CD8-positive, alpha-beta memory T cell (primary cell): ENCODE measurements at regions not wholly inside any gene's neighbourhood (a gene's known extent, or its start where the extent isn't known, plus 50 kb on each side); places are given as distances from the start of the nearest gene placed in this dataset.

Source experiments
- CTCF ChIA-PET: fragments of 350-600 bp; sonication (Branson Sonifier 250); formaldehyde crosslinking; loops from one replicate; lab custom pipeline; 2021; ENCODE audit warnings: antibody characterized with exemption; lab: Charles Lee
- POLR2A ChIA-PET: fragments of 350-600 bp; sonication (Branson Sonifier 250); formaldehyde crosslinking; loops from one replicate; lab custom pipeline; 2021; ENCODE audit warnings: antibody characterized with exemption; lab: Charles Lee
- DNase-seq, 5 donors: peaks; one replicate each; pipeline versions ENCODE4 v3.0.0 to v3.0.0-alpha.2; 2020 to 2022; ENCODE audit warnings: mixed read lengths in 1 of 5
- H3K27ac ChIP-seq: one replicate; pipeline ENCODE4 v1.7.0; 2013; ENCODE audit warnings: low read depth, mild to moderate bottlenecking, low read length, moderate library complexity
- H3K27me3 ChIP-seq: 2 replicates; pipeline ENCODE4 v1.7.0; 2013; ENCODE audit warnings: low read length, mild to moderate bottlenecking; ENCODE audit not compliant: insufficient read depth, poor library complexity, severe bottlenecking
- H3K36me3 ChIP-seq: 2 replicates; pipeline ENCODE4 v1.7.0; 2013; ENCODE audit warnings: mild to moderate bottlenecking, low read length, moderate library complexity; ENCODE audit not compliant: insufficient read depth
- H3K4me1 ChIP-seq: 2 replicates; pipeline ENCODE4 v1.7.0; 2013; ENCODE audit warnings: mild to moderate bottlenecking, low read length, moderate library complexity; ENCODE audit not compliant: insufficient read depth
- H3K4me3 ChIP-seq: 2 replicates; pipeline ENCODE4 v1.7.0; 2013; ENCODE audit warnings: mild to moderate bottlenecking, low read length
- H3K9me3 ChIP-seq: 2 replicates; pipeline ENCODE4 v1.7.0; 2013; ENCODE audit warnings: mild to moderate bottlenecking, low read length
- H3K27ac Mint-ChIP-seq, 8 donors: one replicate each; pipeline ENCODE4 v1.8.0; 2020 to 2021; ENCODE audit warnings: mixed read lengths in 8 of 8, mild to moderate bottlenecking in 6 of 8, inconsistent platforms in 3 of 8, moderate library complexity in 3 of 8
- H3K27me3 Mint-ChIP-seq, 2 donors: one replicate each; pipeline ENCODE4 v1.8.0; 2020 to 2021; ENCODE audit warnings: mixed read lengths in 2 of 2, mild to moderate bottlenecking in 1 of 2, moderate library complexity in 1 of 2
- H3K36me3 Mint-ChIP-seq, 3 donors: one replicate each; pipeline ENCODE4 v1.8.0; 2020 to 2021; ENCODE audit warnings: mixed read lengths in 3 of 3, inconsistent platforms in 1 of 3, mild to moderate bottlenecking in 1 of 3
- H3K4me1 Mint-ChIP-seq, 3 donors: one replicate each; pipeline ENCODE4 v1.8.0; 2020 to 2021; ENCODE audit warnings: mixed read lengths in 3 of 3, inconsistent platforms in 1 of 3, mild to moderate bottlenecking in 1 of 3
- H3K4me3 Mint-ChIP-seq, 7 donors: one replicate each; pipeline ENCODE4 v1.8.0; 2020 to 2021; ENCODE audit warnings: mixed read lengths in 7 of 7, mild to moderate bottlenecking in 6 of 7, moderate library complexity in 4 of 7, inconsistent platforms in 2 of 7
- H3K9me3 Mint-ChIP-seq, 5 donors: one replicate each; pipeline ENCODE4 v1.8.0; 2020 to 2022; ENCODE audit warnings: mixed read lengths in 5 of 5, mild to moderate bottlenecking in 3 of 5, moderate library complexity in 2 of 5, inconsistent platforms in 1 of 5

DNA sequence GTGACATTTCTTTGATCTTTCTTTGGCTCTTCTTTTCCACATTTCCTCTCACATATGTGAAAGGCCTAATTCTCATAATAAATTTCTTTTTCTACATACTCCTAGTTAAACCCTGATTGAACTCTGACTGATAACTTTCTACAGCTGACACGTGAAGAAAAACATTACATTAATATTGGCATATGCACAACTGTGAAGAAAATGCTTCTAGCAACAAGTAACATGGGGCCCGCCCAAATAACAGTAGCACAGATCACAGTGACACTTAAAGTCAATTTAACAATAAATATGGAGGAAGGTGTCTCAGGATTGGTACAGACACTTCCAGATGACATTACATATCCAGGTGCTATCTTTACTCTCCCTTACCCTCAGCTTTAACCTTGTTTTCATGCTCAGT, 317.6 kb upstream of the ZNF385D start:
- no peak for DNase-seq
- H3K4me3 ChIP-seq, result no peak overlapping the region
- no peak overlapping the region for H3K27ac Mint-ChIP-seq

DNA sequence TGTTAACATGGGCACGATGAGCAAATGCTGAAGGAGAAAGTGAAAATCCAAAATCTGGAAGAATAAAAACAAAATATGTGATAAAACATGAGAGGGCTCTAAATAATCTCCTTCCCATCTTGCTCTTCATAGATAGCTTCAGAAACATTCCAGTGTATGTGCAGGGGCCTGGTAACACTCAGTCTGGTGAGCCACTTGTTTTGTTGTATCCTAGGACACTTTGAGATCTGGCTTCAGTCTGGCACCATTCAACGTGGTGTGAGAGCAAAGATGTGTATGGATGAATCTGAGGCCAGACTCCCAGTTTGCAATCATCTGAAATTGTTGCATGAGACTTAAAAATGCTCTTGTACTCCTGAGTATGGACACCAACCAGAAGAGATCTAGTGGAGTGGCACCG, 337.2 kb upstream of the ZNF385D start:
- peaks cover 0 to 2% (median 0%) of the 10 kb centered on the region in 3 donors for H3K36me3 Mint-ChIP-seq
- no peak overlapping the region for H3K4me3 Mint-ChIP-seq

More for the DNA sequence above, 317.6 kb upstream of the ZNF385D start:
- Histone ChIP-seq H3K27me3 (no peaks in the 10 kb centered on the region), H3K36me3 (no peaks in the 10 kb centered on the region), H3K4me1 (no peaks in the 10 kb centered on the region), H3K9me3 (no peaks in the 10 kb centered on the region), H3K27ac (no peak overlapping the region)
- Mint-ChIP-seq H3K27me3 (no peaks in the 10 kb centered on the region), H3K4me1 (no peaks in the 10 kb centered on the region), H3K4me3 (no peak overlapping the region), H3K9me3 (peaks cover 1 to 31% (median 15%) of the 10 kb centered on the region in 5 donors), H3K36me3 (no peaks in the 10 kb centered on the region)
- ChIA-PET POLR2A (no interaction called here), CTCF (no interaction called here)

DNA sequence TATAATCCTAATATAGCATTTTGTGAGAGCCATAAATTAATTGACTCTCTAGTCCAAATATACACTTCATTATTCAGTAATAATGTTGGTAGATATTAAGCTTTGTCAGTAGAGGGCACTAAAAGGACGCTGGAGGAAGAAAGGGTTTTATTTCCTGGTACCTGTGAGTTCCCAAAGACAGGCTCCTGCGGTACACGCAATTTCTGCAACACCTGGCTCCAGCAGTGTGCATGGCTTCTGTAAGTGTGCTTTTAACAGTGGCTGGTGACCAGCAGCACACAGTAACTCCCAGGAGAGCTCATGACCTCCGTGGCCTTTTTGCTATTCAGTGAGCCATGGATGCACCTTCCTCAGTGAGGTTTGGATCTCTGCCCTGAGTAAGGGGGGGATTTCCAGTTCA, 338.3 kb upstream of the ZNF385D start:
- H3K9me3 ChIP-seq, result no peaks in the 10 kb centered on the region
- no peak overlapping the region for H3K27ac Mint-ChIP-seq

More for the DNA sequence above, 337.2 kb upstream of the ZNF385D start:
- H3K9me3 Mint-ChIP-seq, result peaks cover 2 to 13% (median 10%) of the 10 kb centered on the region in 5 donors
- no peaks in the 10 kb centered on the region for H3K4me1 Mint-ChIP-seq
- ChIA-PET POLR2A (interaction anchor here (0.7 kb wide), 1 partner anchor 9 kb away, joined by 3 read pairs; no protein-coding TSS in a partner anchor), CTCF (no interaction called here)
- no peak overlapping the region for H3K27ac Mint-ChIP-seq
- Histone ChIP-seq H3K36me3 (no peaks in the 10 kb centered on the region), H3K27ac (no peak overlapping the region), H3K9me3 (no peaks in the 10 kb centered on the region), H3K27me3 (no peaks in the 10 kb centered on the region), H3K4me1 (no peaks in the 10 kb centered on the region), H3K4me3 (no peak overlapping the region)
- no peak for DNase-seq
- H3K27me3 Mint-ChIP-seq, result no peaks in the 10 kb centered on the region

DNA sequence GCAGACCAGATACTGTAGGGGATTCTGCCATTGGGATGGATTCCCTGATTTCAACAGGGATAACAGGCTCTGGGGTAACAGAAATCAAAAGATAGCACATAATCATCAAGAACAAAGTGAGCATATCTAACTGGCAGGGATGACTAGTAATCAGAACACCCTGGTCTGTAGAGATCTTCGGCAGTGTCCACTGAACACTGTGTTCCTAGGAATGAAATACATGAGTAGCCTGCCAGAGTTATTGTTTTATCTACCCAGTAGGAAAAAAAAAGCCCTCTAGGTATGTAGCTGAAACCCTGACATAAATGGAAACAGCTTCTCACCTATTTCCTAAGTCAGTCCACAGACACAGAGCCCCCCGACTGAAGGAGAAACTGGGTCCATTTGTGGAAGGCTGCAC, 340.3 kb upstream of the ZNF385D start:
- H3K9me3 ChIP-seq, result no peaks in the 10 kb centered on the region
- Mint-ChIP-seq H3K4me3 (no peak overlapping the region), H3K27me3 (no peaks in the 10 kb centered on the region), H3K36me3 (no peaks in the 10 kb centered on the region), H3K4me1 (no peaks in the 10 kb centered on the region), H3K9me3 (peaks cover 0 to 10% (median 5%) of the 10 kb centered on the region in 5 donors), H3K27ac (no peak overlapping the region)
- no peak for DNase-seq
- POLR2A ChIA-PET, result no interaction called here
- CTCF ChIA-PET, result no interaction called here
- no peak overlapping the region for H3K27ac ChIP-seq
- H3K27me3 ChIP-seq, result no peaks in the 10 kb centered on the region
- H3K4me3 ChIP-seq, result no peak overlapping the region
- no peaks in the 10 kb centered on the region for H3K36me3 ChIP-seq
- no peaks in the 10 kb centered on the region for H3K4me1 ChIP-seq

More for the DNA sequence above, 338.3 kb upstream of the ZNF385D start:
- H3K36me3 ChIP-seq, result no peaks in the 10 kb centered on the region
- no peak overlapping the region for H3K27ac ChIP-seq
- ChIA-PET POLR2A (no interaction called here), CTCF (no interaction called here)
- Mint-ChIP-seq H3K36me3 (peaks cover 0 to 2% (median 0%) of the 10 kb centered on the region in 3 donors), H3K27me3 (no peaks in the 10 kb centered on the region), H3K4me3 (no peak overlapping the region), H3K4me1 (no peaks in the 10 kb centered on the region), H3K9me3 (peaks cover 0 to 12% (median 10%) of the 10 kb centered on the region in 5 donors)
- no peak overlapping the region for H3K4me3 ChIP-seq
- no peak for DNase-seq
- no peaks in the 10 kb centered on the region for H3K27me3 ChIP-seq
- H3K4me1 ChIP-seq, result no peaks in the 10 kb centered on the region

DNA sequence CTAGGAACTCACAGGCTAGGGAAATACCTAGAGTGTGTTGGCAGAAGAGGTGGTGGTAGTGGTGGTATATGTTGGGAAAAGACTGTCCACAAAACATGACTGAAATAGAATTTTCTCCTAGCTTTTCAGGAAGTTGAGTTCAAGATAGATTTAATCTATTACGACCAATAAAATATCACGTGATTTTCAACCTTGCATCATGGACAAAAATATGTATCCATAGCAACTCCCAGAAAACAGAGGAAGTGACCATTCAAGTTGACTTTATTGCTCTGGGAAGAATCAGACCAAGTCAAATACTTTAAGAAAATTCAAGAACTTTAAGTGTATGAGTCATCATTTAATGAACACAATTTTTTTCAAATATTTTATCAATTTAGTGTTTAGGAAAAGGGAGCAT, 347.0 kb upstream of the ZNF385D start:
- H3K36me3 Mint-ChIP-seq, result no peaks in the 10 kb centered on the region
- POLR2A ChIA-PET, result no interaction called here
- Histone ChIP-seq H3K4me3 (no peak overlapping the region), H3K36me3 (no peaks in the 10 kb centered on the region), H3K4me1 (no peaks in the 10 kb centered on the region), H3K27me3 (no peaks in the 10 kb centered on the region), H3K9me3 (no peaks in the 10 kb centered on the region), H3K27ac (no peak overlapping the region)
- no peak overlapping the region for H3K4me3 Mint-ChIP-seq
- CTCF ChIA-PET, result no interaction called here
- H3K4me1 Mint-ChIP-seq, result no peaks in the 10 kb centered on the region
- no peaks in the 10 kb centered on the region for H3K27me3 Mint-ChIP-seq
- no peak for DNase-seq
- H3K27ac Mint-ChIP-seq, result no peak overlapping the region
- peaks cover 0 to 8% (median 5%) of the 10 kb centered on the region in 5 donors for H3K9me3 Mint-ChIP-seq

DNA sequence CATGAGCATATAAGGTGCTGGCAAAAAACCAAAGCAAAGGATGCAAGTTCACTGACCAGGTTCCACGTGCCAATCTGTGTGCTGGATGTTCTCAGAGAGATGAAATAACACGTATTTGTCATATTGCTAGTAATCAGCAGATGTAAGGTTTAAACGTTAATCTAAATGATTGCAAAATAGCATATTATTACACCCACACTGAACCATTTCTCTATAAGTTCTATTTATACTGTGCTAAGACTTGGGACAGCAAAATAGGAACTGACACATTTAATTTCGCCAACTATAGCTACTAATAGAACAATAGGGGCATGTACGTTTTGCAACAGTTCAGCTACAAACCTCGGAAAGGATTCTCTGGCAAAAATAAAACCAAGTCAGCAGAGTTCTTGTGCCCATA, 350.3 kb upstream of the ZNF385D start:
- no peak for DNase-seq
- Histone ChIP-seq H3K4me3 (no peak overlapping the region), H3K36me3 (no peaks in the 10 kb centered on the region), H3K27me3 (no peaks in the 10 kb centered on the region), H3K4me1 (no peaks in the 10 kb centered on the region), H3K27ac (no peak overlapping the region), H3K9me3 (no peaks in the 10 kb centered on the region)
- H3K4me3 Mint-ChIP-seq, result no peak overlapping the region
- no peak overlapping the region for H3K27ac Mint-ChIP-seq
- H3K36me3 Mint-ChIP-seq, result no peaks in the 10 kb centered on the region
- POLR2A ChIA-PET, result no interaction called here
- H3K27me3 Mint-ChIP-seq, result no peaks in the 10 kb centered on the region
- H3K4me1 Mint-ChIP-seq, result no peaks in the 10 kb centered on the region
- CTCF ChIA-PET, result no interaction called here
- peaks cover 0 to 9% (median 5%) of the 10 kb centered on the region in 5 donors for H3K9me3 Mint-ChIP-seq

DNA sequence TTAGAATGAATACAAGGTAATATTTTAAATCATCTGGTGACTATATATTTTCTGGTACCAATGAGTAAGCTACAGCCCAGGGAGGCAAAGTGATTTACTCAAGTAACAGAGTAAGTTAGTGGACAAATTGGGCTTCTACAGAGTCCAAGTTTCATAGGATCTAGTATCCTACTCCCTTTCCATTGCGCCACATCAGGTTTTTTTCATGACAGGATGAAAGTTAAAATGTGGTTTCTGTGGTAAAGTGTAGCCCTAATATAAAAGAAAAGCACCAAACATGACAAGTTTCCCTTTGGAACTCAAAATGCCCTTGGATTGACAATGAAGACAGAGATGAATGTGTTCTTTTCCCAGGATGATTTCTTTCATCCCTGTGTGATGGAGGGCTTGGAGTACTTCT, 350.8 kb upstream of the ZNF385D start:
- Mint-ChIP-seq H3K4me1 (no peaks in the 10 kb centered on the region), H3K27ac (no peak overlapping the region), H3K36me3 (no peaks in the 10 kb centered on the region), H3K9me3 (peaks cover 0 to 12% (median 7%) of the 10 kb centered on the region in 5 donors), H3K27me3 (no peaks in the 10 kb centered on the region), H3K4me3 (no peak overlapping the region)
- no peak for DNase-seq
- Histone ChIP-seq H3K27ac (no peak overlapping the region), H3K9me3 (no peaks in the 10 kb centered on the region), H3K27me3 (no peaks in the 10 kb centered on the region), H3K4me3 (no peak overlapping the region), H3K4me1 (no peaks in the 10 kb centered on the region), H3K36me3 (no peaks in the 10 kb centered on the region)
- POLR2A ChIA-PET, result no interaction called here
- CTCF ChIA-PET, result no interaction called here

DNA sequence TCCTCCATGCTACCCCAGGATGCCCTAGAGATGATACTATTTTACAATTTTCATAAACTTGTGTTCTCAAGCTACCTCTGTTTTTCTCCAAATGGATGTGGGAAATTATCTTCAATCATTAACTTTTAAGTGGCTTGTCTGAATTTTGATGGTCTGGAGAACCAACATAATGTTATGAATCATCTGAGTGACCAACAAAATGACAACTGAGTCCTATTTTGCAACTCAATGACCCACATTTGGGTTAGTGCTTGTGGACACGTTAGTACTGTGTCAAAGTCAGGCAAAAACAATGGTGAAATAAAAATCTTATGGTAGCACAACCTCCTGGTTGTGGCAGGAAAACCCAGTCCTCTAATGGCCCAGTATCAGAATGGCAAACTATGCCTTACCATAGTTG, 352.4 kb upstream of the ZNF385D start:
- Mint-ChIP-seq H3K9me3 (peaks cover 2 to 8% (median 7%) of the 10 kb centered on the region in 5 donors), H3K27ac (no peak overlapping the region), H3K36me3 (no peaks in the 10 kb centered on the region), H3K4me3 (no peak overlapping the region), H3K27me3 (no peaks in the 10 kb centered on the region), H3K4me1 (no peaks in the 10 kb centered on the region)
- no peak overlapping the region for H3K4me3 ChIP-seq
- ChIA-PET POLR2A (no interaction called here), CTCF (no interaction called here)
- H3K27ac ChIP-seq, result no peak overlapping the region
- H3K36me3 ChIP-seq, result no peaks in the 10 kb centered on the region
- no peaks in the 10 kb centered on the region for H3K27me3 ChIP-seq
- H3K4me1 ChIP-seq, result no peaks in the 10 kb centered on the region
- DNase-seq, result no peak
- H3K9me3 ChIP-seq, result no peaks in the 10 kb centered on the region
